Esophagus squamous epithelium (tissue), 5 donors: ENCODE measurements at regions not wholly inside any gene's neighbourhood (a gene's known extent, or its start where the extent isn't known, plus 50 kb on each side); places are given as distances from the start of the nearest gene placed in this dataset.

ENCODE experiments used
- DNase-seq: peaks from one replicate; lab custom pipeline; 2025; lab: John Stamatoyannopoulos, UW
- H3K27ac ChIP-seq, 4 donors: fragments of 200-600 bp; sonication (generic); one replicate each; pipeline ENCODE4 v1.5.1; 2016 to 2019; ENCODE audit warnings: mild to moderate bottlenecking in 1 of 4
- H3K27me3 ChIP-seq, 4 donors: fragments of 200-600 bp; sonication (generic); 1 replicate in 3 of 4; 2 replicates in 1 of 4; pipeline versions ENCODE4 v1.5.1 to v1.6.0; 2017 to 2021; ENCODE audit warnings: antibody characterized with exemption in 1 of 4
- H3K36me3 ChIP-seq, 3 donors: fragments of 200-600 bp; sonication (generic); one replicate each; pipeline ENCODE4 v1.5.1; 2016 to 2019
- H3K4me1 ChIP-seq, 3 donors: fragments of 200-600 bp; sonication (generic); one replicate each; pipeline ENCODE4 v1.5.1; 2017 to 2019
- H3K4me3 ChIP-seq, 4 donors: fragments of 200-600 bp; sonication (generic); 1 replicate in 3 of 4; 2 replicates in 1 of 4; pipeline ENCODE4 v1.5.1; 2016 to 2019; ENCODE audit warnings: mild to moderate bottlenecking in 2 of 4, moderate library complexity in 1 of 4
- H3K9me3 ChIP-seq, 3 donors: fragments of 200-600 bp; sonication (generic); one replicate each; pipeline ENCODE4 v1.5.1; 2016 to 2019
- CTCF ChIP-seq, 6 experiments: fragments of 450-650 bp in 4 of 6; fragments of 200-600 bp in 2 of 6; sonication (generic) in 2 of 6; IDR thresholded peaks; one replicate each; pipeline ENCODE4 v1.5.1; 2016 to 2019; ENCODE audit warnings: antibody characterized with exemption in 6 of 6, mild to moderate bottlenecking in 4 of 6, moderate library complexity in 4 of 6
- POLR2A ChIP-seq, 4 donors: fragments of 450-650 bp; IDR thresholded peaks; one replicate each; pipeline ENCODE4 v1.6.1; 2017; ENCODE audit warnings: antibody characterized with exemption in 4 of 4, mild to moderate bottlenecking in 4 of 4, moderate library complexity in 3 of 4
- WGBS, 2 donors: methylation state at CpG; one replicate each; pipeline ENCODE4 v1.1.5; 2018; 5-methylcytosine and 5-hydroxymethylcytosine counted together
- intact Hi-C: fragments of 100-400 bp; cut with DNase I; formaldehyde crosslinking; loops from one replicate; pipeline ENCODE4 v1.15.0; 2022
- donor health status: DM: yes; HTN: yes; CAD: no.

GRCh38 chr9:10899509-10899908, 286.7 kb upstream of the PTPRD start:
- Histone ChIP-seq H3K36me3 (no peaks in the 10 kb centered on the region), H3K4me1 (no peaks in the 10 kb centered on the region), H3K27ac (no peak overlapping the region), H3K9me3 (peaks cover 0 to 6% (median 0%) of the 10 kb centered on the region in 3 donors), H3K4me3 (no peak overlapping the region), H3K27me3 (no peaks in the 10 kb centered on the region)
- TF ChIP-seq CTCF (IDR thresholded peaks at IDR 0.05) (no peak), POLR2A (IDR thresholded peaks at IDR 0.05) (no peak)
- intact Hi-C loops, result no loop called here
- 38 to 42% methylated on average over 1 to 2 of the region's 3 CpGs for WGBS, 2 donors
- DNase-seq, result no peak

GRCh38 chr9:10903969-10904368, 291.2 kb upstream of the PTPRD start:
- Histone ChIP-seq H3K27me3 (no peaks in the 10 kb centered on the region), H3K36me3 (no peaks in the 10 kb centered on the region), H3K4me3 (no peak overlapping the region), H3K9me3 (peaks cover 0 to 6% (median 0%) of the 10 kb centered on the region in 3 donors), H3K27ac (no peak overlapping the region), H3K4me1 (no peaks in the 10 kb centered on the region)
- TF ChIP-seq CTCF (IDR thresholded peaks at IDR 0.05) (no peak), POLR2A (IDR thresholded peaks at IDR 0.05) (no peak)
- 42 to 61% methylated on average over 1 of the region's 1 CpG for WGBS, 2 donors
- no peak for DNase-seq
- intact Hi-C loops, result no loop called here

- no peak overlapping the region for H3K27ac ChIP-seq
- DNase-seq, result no peak
- H3K4me3 ChIP-seq, result no peak overlapping the region
- no peaks in the 10 kb centered on the region for H3K4me1 ChIP-seq
- H3K36me3 ChIP-seq, result no peaks in the 10 kb centered on the region
- intact Hi-C loops, result no loop called here
- H3K27me3 ChIP-seq, result no peaks in the 10 kb centered on the region
- 69 to 82% methylated on average over 2 to 13 of the region's 25 CpGs for WGBS, 2 donors
- H3K9me3 ChIP-seq, result peaks cover 0 to 8% (median 0%) of the 10 kb centered on the region in 3 donors
- TF ChIP-seq POLR2A (IDR thresholded peaks at IDR 0.05) (no peak), CTCF (IDR thresholded peaks at IDR 0.05) (no peak)
Observed at GRCh38 chr9:10910779-10911178, 298.0 kb upstream of the PTPRD start.

GRCh38 chr9:10911373-10911772, 298.6 kb upstream of the PTPRD start:
- H3K27me3 ChIP-seq, result no peaks in the 10 kb centered on the region
- no peak overlapping the region for H3K27ac ChIP-seq
- intact Hi-C loops, result no loop called here
- DNase-seq, result no peak
- no peaks in the 10 kb centered on the region for H3K36me3 ChIP-seq
- H3K4me1 ChIP-seq, result no peaks in the 10 kb centered on the region
- peaks cover 0 to 8% (median 0%) of the 10 kb centered on the region in 3 donors for H3K9me3 ChIP-seq
- no peak overlapping the region for H3K4me3 ChIP-seq
- TF ChIP-seq POLR2A (IDR thresholded peaks at IDR 0.05) (no peak), CTCF (IDR thresholded peaks at IDR 0.05) (no peak)
- WGBS, 2 donors, result 75 to 78% methylated on average over 5 to 6 of the region's 6 CpGs

GRCh38 chr9:10917001-10917400, 304.2 kb upstream of the PTPRD start:
- DNase-seq, result no peak
- Histone ChIP-seq H3K27me3 (no peaks in the 10 kb centered on the region), H3K27ac (no peak overlapping the region), H3K4me3 (no peak overlapping the region), H3K9me3 (no peaks in the 10 kb centered on the region), H3K36me3 (no peaks in the 10 kb centered on the region), H3K4me1 (no peaks in the 10 kb centered on the region)
- intact Hi-C loops, result no loop called here
- WGBS, 2 donors, result 69 to 72% methylated on average over 2 of the region's 2 CpGs
- no peak for TF ChIP-seq CTCF (IDR thresholded peaks at IDR 0.05)
- TF ChIP-seq POLR2A (IDR thresholded peaks at IDR 0.05), result no peak
